ENCODE measurements at regions not wholly inside any gene's neighbourhood (a gene's known extent, or its start where the extent isn't known, plus 50 kb on each side); places are given as distances from the start of the nearest gene placed in this dataset.

GRCh38 chr3:35488526-35488925, 150.8 kb upstream of the ARPP21 start:
- DNase-seq (ENCODE audit: low spot score, unreplicated experiment) = no peak
- TF ChIP-seq CTCF (IDR thresholded peaks at IDR 0.05; ENCODE audit: unreplicated experiment) = no peak
- no peak overlapping the region for H3K27ac Mint-ChIP-seq

DNA sequence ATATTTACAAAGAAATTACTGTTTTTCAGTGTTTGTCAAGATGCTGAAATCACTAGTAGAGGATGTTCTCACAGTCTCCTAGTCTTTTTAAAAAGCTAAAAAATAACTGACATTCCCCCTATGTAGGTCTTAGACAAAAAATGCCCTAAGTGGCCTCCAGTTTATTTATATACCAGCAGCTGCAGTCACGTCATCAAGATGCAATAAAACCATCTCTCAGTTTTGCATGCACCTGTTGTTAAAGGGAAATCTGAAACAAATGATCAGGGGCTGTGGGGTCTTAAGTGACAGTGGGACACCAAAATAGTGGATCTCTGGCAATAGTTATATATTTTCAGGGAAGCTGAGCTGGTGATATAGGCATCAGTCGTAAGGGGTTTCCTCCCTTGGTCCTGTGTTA, 146.5 kb upstream of the ARPP21 start:
- TF ChIP-seq CTCF (IDR thresholded peaks at IDR 0.05; ENCODE audit: unreplicated experiment) = no peak
- no peak overlapping the region for H3K27ac Mint-ChIP-seq
- H3K27me3 Mint-ChIP-seq = no peaks in the 10 kb centered on the region
- H3K4me3 Mint-ChIP-seq (ENCODE audit: low read depth) = no peak overlapping the region
- H3K9me3 Mint-ChIP-seq (ENCODE audit: low read depth) = no peaks in the 10 kb centered on the region
- H3K36me3 Mint-ChIP-seq (ENCODE audit: insufficient read depth) = no peaks in the 10 kb centered on the region
- no peak for DNase-seq (ENCODE audit: low spot score, unreplicated experiment)
- H3K4me1 Mint-ChIP-seq (ENCODE audit: low read depth) = no peaks in the 10 kb centered on the region

More at GRCh38 chr3:35488526-35488925, 150.8 kb upstream of the ARPP21 start:
- Mint-ChIP-seq H3K4me3 (ENCODE audit: low read depth) (no peak overlapping the region), H3K36me3 (ENCODE audit: insufficient read depth) (no peaks in the 10 kb centered on the region), H3K27me3 (no peaks in the 10 kb centered on the region), H3K4me1 (ENCODE audit: low read depth) (peaks cover 13% of the 10 kb centered on the region), H3K9me3 (ENCODE audit: low read depth) (no peaks in the 10 kb centered on the region)

DNA sequence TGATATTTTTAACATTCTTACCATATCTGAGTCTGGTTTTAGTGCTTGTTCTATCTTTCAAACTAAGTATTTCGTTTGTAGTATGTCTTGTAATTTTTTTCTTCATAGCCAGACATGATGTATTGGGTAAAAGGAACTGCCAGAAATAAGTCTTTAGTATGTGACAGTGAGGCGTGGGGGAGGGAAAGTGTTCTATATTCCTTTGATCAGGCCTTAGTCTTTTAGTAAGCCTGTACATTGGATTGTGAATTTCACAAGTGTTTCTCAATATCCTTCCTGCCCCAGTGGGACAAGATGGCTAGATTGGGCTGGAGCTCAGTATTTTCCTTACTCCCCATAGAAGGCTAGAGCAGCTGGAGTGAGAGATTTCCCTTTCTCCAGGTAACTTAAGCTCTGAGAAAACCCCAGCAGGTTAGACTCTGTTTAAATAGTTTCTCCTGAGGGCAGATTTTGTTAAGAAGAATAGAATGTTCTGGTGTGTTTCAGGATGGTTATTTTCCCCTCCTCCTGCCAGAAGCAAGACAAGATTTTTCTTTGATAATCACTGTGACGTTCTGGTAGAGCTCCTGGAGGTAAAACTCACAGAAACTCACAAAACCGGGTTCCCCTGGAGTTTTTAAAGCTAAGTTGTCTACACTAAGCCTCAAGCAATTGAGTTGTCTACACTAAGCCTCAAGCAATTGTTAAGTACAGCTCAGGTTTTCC, 140.7 kb upstream of the ARPP21 start:
- H3K4me1 Mint-ChIP-seq (ENCODE audit: low read depth) = peaks cover 7% of the 10 kb centered on the region
- no peaks in the 10 kb centered on the region for H3K27me3 Mint-ChIP-seq
- no peak for DNase-seq (ENCODE audit: low spot score, unreplicated experiment)
- TF ChIP-seq CTCF (IDR thresholded peaks at IDR 0.05; ENCODE audit: unreplicated experiment) = no peak
- no peak overlapping the region for H3K27ac Mint-ChIP-seq
- H3K36me3 Mint-ChIP-seq (ENCODE audit: insufficient read depth) = no peaks in the 10 kb centered on the region
- H3K4me3 Mint-ChIP-seq (ENCODE audit: low read depth) = no peak overlapping the region
- no peaks in the 10 kb centered on the region for H3K9me3 Mint-ChIP-seq (ENCODE audit: low read depth)

DNA sequence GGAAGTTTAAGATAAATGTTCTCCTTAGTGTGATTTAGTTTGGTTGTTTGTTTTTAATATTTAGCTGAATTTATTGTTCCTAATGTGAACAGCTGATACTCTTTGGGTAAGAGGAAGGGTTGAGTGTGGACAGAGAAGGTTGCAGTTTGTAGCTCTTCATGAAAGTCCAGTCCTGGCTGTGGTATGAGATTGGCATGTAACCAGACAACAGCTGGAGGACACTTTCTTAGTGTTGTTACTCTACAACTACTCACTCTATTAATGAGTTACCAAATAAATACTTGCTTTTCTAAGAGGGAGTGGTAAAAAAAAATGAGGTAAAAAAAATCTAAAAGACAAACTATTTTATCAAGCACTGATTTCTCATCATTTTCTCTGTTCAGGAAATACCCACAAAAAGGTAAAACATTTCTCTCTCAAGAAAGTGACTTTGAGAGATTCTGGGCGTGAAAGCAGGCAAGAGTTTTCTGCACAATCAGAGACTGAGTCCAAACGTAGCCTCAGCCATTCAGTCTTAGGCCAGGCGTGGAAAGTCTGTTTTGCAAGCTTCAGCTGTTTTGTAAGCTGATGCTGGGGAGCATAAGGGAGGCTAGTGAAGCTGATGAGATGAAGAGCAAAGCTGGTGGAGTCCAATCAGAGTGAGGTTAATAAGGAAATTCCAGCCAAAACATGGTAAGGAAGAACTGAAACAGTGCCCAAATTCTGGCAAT, 138.5 kb upstream of the ARPP21 start:
- DNase-seq (ENCODE audit: low spot score, unreplicated experiment) = no peak
- Mint-ChIP-seq H3K27ac (no peak overlapping the region), H3K9me3 (ENCODE audit: low read depth) (no peaks in the 10 kb centered on the region), H3K4me3 (ENCODE audit: low read depth) (no peak overlapping the region), H3K4me1 (ENCODE audit: low read depth) (peaks cover 14% of the 10 kb centered on the region), H3K27me3 (no peaks in the 10 kb centered on the region), H3K36me3 (ENCODE audit: insufficient read depth) (no peaks in the 10 kb centered on the region)
- no peak for TF ChIP-seq CTCF (IDR thresholded peaks at IDR 0.05; ENCODE audit: unreplicated experiment)

DNA sequence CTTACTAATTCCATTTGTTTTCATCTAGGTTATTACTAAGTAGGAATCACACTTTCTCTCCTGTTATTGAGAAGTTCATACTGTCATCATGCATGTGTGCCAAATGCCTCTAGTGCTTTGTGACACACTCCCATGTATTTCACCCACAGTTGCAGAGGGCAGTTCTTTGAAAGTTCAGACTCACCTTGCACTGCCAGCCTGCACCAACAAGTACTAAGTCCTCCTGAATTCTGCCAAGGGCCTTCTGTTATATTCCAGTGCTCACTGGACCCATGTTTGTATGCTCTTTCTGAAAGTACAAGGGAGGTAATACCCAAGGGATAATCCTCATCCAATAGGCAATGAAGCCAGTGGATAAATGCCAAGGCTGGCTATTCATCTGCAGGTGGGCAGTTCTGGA, 136.6 kb upstream of the ARPP21 start:
- Mint-ChIP-seq H3K27me3 (no peaks in the 10 kb centered on the region), H3K4me1 (ENCODE audit: low read depth) (peaks cover 14% of the 10 kb centered on the region), H3K9me3 (ENCODE audit: low read depth) (no peaks in the 10 kb centered on the region), H3K27ac (no peak overlapping the region), H3K4me3 (ENCODE audit: low read depth) (no peak overlapping the region), H3K36me3 (ENCODE audit: insufficient read depth) (no peaks in the 10 kb centered on the region)
- TF ChIP-seq CTCF (IDR thresholded peaks at IDR 0.05; ENCODE audit: unreplicated experiment) = no peak
- no peak for DNase-seq (ENCODE audit: low spot score, unreplicated experiment)
